ENCODE measurements at regions not wholly inside any gene's neighbourhood (a gene's known extent, or its start where the extent isn't known, plus 50 kb on each side); places are given as distances from the start of the nearest gene placed in this dataset.

DNA sequence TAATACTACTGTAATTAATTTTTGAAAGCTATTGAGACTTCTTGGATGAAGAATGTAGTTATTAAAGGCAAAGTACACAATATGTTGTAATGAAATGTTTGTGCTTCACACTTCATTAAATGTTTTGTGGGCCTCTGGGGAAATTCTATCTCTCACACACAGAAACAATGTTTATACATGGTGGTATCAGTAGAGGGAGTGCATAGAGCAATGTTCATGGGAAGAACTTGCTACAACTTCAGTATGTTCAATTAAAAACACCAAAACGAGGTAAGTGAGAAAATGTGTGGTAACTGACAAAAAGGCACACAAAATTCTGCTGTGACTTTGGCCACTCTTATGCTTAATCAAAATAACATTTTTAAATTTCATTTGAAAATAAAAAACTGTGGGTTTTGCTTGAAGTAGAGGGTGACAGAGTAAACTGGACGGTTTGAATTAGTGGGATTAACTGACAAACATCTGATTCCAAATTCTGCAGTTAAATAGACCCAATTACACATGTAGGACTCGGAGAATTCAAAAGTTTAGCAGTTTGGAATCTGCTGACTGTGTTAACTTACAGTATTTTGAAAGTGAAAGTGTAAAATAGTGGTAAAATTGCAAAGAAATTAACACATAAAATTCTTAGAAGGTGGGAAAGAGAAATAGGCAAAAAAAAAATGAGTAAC lies 111.4 kb upstream of the TTC29 start:
- H3K27me3 Mint-ChIP-seq, result peaks cover 6% of the 10 kb centered on the region
- no peak overlapping the region for H3K27ac ChIP-seq (ENCODE audit: insufficient read depth, low read length, poor library complexity, severe bottlenecking)
- peak overlapping the region; percentile 88 for H3K4me3 ChIP-seq (ENCODE audit: low read depth, low read length)
- peaks cover 7% of the 10 kb centered on the region for H3K27me3 ChIP-seq (ENCODE audit: control insufficient read depth, insufficient read depth, low read length)
- H3K4me1 Mint-ChIP-seq, result peaks cover 0 to 11% (median 6%) of the 10 kb centered on the region in 4 donors
- H3K9me3 Mint-ChIP-seq, result no peaks in the 10 kb centered on the region
- H3K4me3 Mint-ChIP-seq, result peak overlapping the region; percentile 48 to 87 (median 84)
- no peaks in the 10 kb centered on the region for H3K36me3 Mint-ChIP-seq
- DNase-seq (peak in 2 of 3 donors; percentile 6 to 14), ATAC-seq (ENCODE audit: low read depth in 2 of 2) (no peak)
- no peaks in the 10 kb centered on the region for H3K9me3 ChIP-seq (ENCODE audit: control insufficient read depth in 2 of 2, low read length in 2 of 2)
- peak overlapping the region; percentile 75 to 87 (median 76) for H3K27ac Mint-ChIP-seq
- H3K4me1 ChIP-seq (ENCODE audit: control insufficient read depth, insufficient read depth, low read length, poor library complexity, severe bottlenecking), result no peaks in the 10 kb centered on the region
- no peaks in the 10 kb centered on the region for H3K36me3 ChIP-seq (ENCODE audit: control insufficient read depth, insufficient read depth, low read length)

DNA sequence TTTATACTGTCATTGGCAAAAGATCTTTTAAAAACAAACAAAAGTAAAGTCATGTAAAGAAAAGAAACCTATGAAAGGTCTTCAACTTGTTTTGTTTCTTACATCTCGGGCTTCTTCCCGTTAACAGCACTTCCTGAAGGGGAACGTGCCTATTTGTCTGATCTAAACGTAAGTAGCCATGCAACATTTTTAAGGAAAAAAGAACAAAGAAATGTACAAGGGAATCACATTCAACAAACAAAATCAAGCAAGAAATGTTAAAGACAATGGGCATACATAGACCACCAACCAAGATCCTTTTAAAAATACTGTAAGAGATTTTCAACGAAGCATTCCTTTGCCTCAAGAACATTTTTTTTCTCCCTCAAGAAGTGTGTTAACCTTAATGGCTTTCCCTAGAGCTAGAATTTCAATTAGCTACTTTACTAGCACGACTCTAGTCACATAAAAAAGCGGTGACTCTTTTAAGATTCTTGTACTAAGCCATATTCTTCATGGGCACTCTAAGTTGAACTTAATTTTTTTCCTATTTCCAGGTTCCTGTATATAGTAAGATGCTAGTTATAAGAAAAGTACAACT lies 112.0 kb upstream of the TTC29 start:
- DNase-seq (peak in 1 of 3 donors; percentile 37), ATAC-seq (ENCODE audit: low read depth in 2 of 2) (no peak)
- H3K27me3 ChIP-seq (ENCODE audit: control insufficient read depth, insufficient read depth, low read length), result peaks cover 4% of the 10 kb centered on the region
- H3K27ac Mint-ChIP-seq, result peak overlapping the region; percentile 75 to 87 (median 76)
- peaks cover 0 to 11% (median 6%) of the 10 kb centered on the region in 4 donors for H3K4me1 Mint-ChIP-seq
- H3K9me3 Mint-ChIP-seq, result no peaks in the 10 kb centered on the region
- H3K4me3 Mint-ChIP-seq, result peak overlapping the region; percentile 48 to 87 (median 84)
- peaks cover 6% of the 10 kb centered on the region for H3K27me3 Mint-ChIP-seq
- H3K4me1 ChIP-seq (ENCODE audit: control insufficient read depth, insufficient read depth, low read length, poor library complexity, severe bottlenecking), result no peaks in the 10 kb centered on the region
- peak overlapping the region; percentile 88 for H3K4me3 ChIP-seq (ENCODE audit: low read depth, low read length)
- H3K9me3 ChIP-seq (ENCODE audit: control insufficient read depth in 2 of 2, low read length in 2 of 2), result no peaks in the 10 kb centered on the region
- no peaks in the 10 kb centered on the region for H3K36me3 Mint-ChIP-seq
- H3K36me3 ChIP-seq (ENCODE audit: control insufficient read depth, insufficient read depth, low read length), result no peaks in the 10 kb centered on the region
- no peak overlapping the region for H3K27ac ChIP-seq (ENCODE audit: insufficient read depth, low read length, poor library complexity, severe bottlenecking)

DNA sequence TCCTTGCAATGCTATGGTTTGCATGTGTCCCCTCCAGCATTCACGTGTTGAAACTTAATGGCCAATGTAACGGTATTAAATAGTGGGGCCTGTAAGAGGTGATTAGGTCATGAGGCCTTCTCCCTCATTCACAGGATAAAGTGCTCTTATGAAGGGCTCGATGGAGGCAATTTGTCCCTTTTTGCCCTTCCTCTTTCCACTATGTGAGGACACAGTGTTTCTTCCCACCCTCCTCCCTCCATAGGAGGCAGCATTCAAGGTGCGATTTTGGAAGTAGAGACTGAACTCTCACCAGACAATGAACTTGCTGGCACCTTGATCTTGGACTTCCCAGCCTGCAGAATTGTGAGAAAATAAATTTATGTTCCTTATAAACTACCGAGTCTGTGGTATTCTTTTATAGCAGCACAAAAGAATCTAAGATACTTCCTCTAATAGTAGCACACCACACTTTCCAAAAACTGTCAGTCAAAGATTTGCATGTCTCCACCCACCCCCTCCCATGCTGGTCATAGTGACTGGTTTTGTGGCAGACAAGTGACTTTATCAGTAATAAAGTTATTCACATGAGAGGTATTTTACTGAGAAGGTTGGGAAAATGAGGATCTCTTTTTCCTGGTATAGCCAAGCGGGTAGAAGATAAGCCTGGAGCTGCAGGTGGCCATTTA lies 113.5 kb upstream of the TTC29 start:
- DNase-seq (no peak), ATAC-seq (ENCODE audit: low read depth in 2 of 2) (no peak)
- Histone ChIP-seq H3K27ac (ENCODE audit: insufficient read depth, low read length, poor library complexity, severe bottlenecking) (no peak overlapping the region), H3K4me1 (ENCODE audit: control insufficient read depth, insufficient read depth, low read length, poor library complexity, severe bottlenecking) (no peaks in the 10 kb centered on the region), H3K36me3 (ENCODE audit: control insufficient read depth, insufficient read depth, low read length) (no peaks in the 10 kb centered on the region), H3K4me3 (ENCODE audit: low read depth, low read length) (no peak overlapping the region), H3K27me3 (ENCODE audit: control insufficient read depth, insufficient read depth, low read length) (peaks cover 4% of the 10 kb centered on the region), H3K9me3 (ENCODE audit: control insufficient read depth in 2 of 2, low read length in 2 of 2) (no peaks in the 10 kb centered on the region)
- no peaks in the 10 kb centered on the region for H3K9me3 Mint-ChIP-seq
- no peak overlapping the region for H3K4me3 Mint-ChIP-seq
- H3K27me3 Mint-ChIP-seq, result no peaks in the 10 kb centered on the region
- no peaks in the 10 kb centered on the region for H3K36me3 Mint-ChIP-seq
- peaks cover 0 to 11% (median 6%) of the 10 kb centered on the region in 4 donors for H3K4me1 Mint-ChIP-seq
- no peak overlapping the region for H3K27ac Mint-ChIP-seq

DNA sequence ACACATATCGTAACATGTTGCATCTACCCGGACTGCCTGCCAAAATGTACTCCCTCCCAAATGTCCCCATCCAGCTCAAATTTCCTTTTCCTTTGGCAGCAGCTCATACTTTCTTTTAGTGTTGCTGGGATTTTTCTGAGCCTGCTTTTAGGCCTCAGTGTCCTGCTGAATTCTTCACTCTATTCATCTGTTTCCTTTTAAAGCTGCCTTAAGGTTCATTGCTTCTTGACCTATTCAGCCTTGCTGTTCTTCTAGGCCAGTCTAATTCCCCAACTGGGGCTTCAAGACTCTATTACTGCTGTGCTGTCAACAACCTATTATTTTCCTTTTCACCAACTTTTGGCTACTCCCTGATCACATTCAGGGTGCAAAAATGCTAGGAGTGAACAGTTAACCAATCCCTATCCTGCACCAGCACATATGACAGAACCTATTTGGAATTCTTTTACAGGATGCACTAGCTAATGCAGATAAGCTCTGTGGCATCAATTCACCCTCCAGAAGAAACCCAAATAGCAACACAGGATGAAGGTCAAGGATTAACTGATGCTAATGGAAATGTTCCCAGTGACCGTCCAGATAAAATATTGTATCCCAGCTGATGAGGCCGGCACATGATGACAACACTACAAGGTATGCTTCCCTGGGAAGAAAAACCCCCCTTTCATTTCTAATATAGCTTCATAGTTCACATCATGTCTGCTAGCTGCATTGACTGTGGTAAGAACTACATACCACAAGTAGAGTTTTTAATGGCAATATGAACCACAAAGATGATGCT lies 114.7 kb upstream of the TTC29 start:
- H3K9me3 Mint-ChIP-seq, result no peaks in the 10 kb centered on the region
- Histone ChIP-seq H3K27ac (ENCODE audit: insufficient read depth, low read length, poor library complexity, severe bottlenecking) (no peak overlapping the region), H3K4me3 (ENCODE audit: low read depth, low read length) (no peak overlapping the region), H3K27me3 (ENCODE audit: control insufficient read depth, insufficient read depth, low read length) (peaks cover 3% of the 10 kb centered on the region), H3K4me1 (ENCODE audit: control insufficient read depth, insufficient read depth, low read length, poor library complexity, severe bottlenecking) (no peaks in the 10 kb centered on the region), H3K9me3 (ENCODE audit: control insufficient read depth in 2 of 2, low read length in 2 of 2) (no peaks in the 10 kb centered on the region), H3K36me3 (ENCODE audit: control insufficient read depth, insufficient read depth, low read length) (no peaks in the 10 kb centered on the region)
- H3K27me3 Mint-ChIP-seq, result no peaks in the 10 kb centered on the region
- ATAC-seq (ENCODE audit: low read depth in 2 of 2) (no peak), DNase-seq (no peak)
- H3K4me3 Mint-ChIP-seq, result no peak overlapping the region
- no peak overlapping the region for H3K27ac Mint-ChIP-seq
- peaks cover 0 to 11% (median 6%) of the 10 kb centered on the region in 4 donors for H3K4me1 Mint-ChIP-seq
- H3K36me3 Mint-ChIP-seq, result no peaks in the 10 kb centered on the region

DNA sequence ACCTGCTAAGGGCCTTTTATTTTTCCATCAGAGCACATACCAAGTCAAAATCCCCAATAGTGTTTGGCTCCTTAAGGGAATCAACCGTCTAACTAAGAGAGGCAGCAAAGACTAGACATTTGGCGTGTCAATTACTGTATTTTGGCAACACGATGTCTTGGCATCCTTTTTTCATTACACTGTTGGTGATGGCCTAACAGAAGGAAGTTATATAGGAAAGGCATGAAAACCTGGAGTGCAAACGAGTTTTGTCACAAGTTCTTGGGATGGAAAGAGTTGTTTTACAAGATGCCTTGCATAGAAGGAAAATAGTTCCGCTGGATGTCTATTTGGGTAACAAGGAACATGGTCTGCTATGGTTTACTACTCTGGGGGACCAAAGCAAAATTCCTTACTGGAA lies 119.2 kb upstream of the TTC29 start:
- H3K27ac Mint-ChIP-seq, result no peak overlapping the region
- no peak overlapping the region for H3K4me3 Mint-ChIP-seq
- Histone ChIP-seq H3K36me3 (ENCODE audit: control insufficient read depth, insufficient read depth, low read length) (no peaks in the 10 kb centered on the region), H3K4me1 (ENCODE audit: control insufficient read depth, insufficient read depth, low read length, poor library complexity, severe bottlenecking) (no peaks in the 10 kb centered on the region), H3K9me3 (ENCODE audit: control insufficient read depth in 2 of 2, low read length in 2 of 2) (no peaks in the 10 kb centered on the region), H3K4me3 (ENCODE audit: low read depth, low read length) (no peak overlapping the region), H3K27me3 (ENCODE audit: control insufficient read depth, insufficient read depth, low read length) (peaks cover 4% of the 10 kb centered on the region), H3K27ac (ENCODE audit: insufficient read depth, low read length, poor library complexity, severe bottlenecking) (no peak overlapping the region)
- DNase-seq (no peak), ATAC-seq (ENCODE audit: low read depth in 2 of 2) (no peak)
- no peaks in the 10 kb centered on the region for H3K36me3 Mint-ChIP-seq
- peaks cover 6% of the 10 kb centered on the region for H3K27me3 Mint-ChIP-seq
- no peaks in the 10 kb centered on the region for H3K4me1 Mint-ChIP-seq
- peaks cover 0 to 1% (median 0%) of the 10 kb centered on the region in 7 donors for H3K9me3 Mint-ChIP-seq

DNA sequence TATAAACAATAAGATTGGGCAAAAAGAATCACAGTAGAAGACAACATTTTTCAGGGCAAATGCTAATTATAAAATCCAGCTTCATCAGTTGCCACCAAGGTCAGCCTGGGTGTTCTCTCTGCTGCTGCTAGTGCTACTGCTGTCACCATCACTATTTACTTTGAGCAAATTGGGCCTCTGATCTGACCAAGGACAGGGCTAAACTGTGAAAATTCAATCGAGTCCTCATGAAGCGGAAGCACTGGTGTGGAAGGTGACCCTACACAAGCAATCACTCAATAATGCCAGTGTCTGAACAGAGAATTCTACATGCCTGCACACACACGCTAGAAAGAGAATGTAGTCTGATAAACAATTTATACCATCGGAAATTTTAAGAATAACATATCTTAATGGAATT lies 122.9 kb upstream of the TTC29 start:
- ATAC-seq (ENCODE audit: low read depth in 2 of 2), result no peak
- Mint-ChIP-seq H3K27ac (no peak overlapping the region), H3K27me3 (peaks cover 11% of the 10 kb centered on the region), H3K4me1 (no peaks in the 10 kb centered on the region), H3K4me3 (no peak overlapping the region), H3K36me3 (no peaks in the 10 kb centered on the region), H3K9me3 (peaks cover 0 to 8% (median 2%) of the 10 kb centered on the region in 7 donors)
- Histone ChIP-seq H3K4me3 (ENCODE audit: low read depth, low read length) (no peak overlapping the region), H3K27ac (ENCODE audit: insufficient read depth, low read length, poor library complexity, severe bottlenecking) (no peak overlapping the region), H3K36me3 (ENCODE audit: control insufficient read depth, insufficient read depth, low read length) (no peaks in the 10 kb centered on the region), H3K27me3 (ENCODE audit: control insufficient read depth, insufficient read depth, low read length) (peaks cover 4% of the 10 kb centered on the region), H3K4me1 (ENCODE audit: control insufficient read depth, insufficient read depth, low read length, poor library complexity, severe bottlenecking) (no peaks in the 10 kb centered on the region), H3K9me3 (ENCODE audit: control insufficient read depth in 2 of 2, low read length in 2 of 2) (peaks cover 0 to 8% of the 10 kb centered on the region in 2 experiments)
- DNase-seq, result no peak

DNA sequence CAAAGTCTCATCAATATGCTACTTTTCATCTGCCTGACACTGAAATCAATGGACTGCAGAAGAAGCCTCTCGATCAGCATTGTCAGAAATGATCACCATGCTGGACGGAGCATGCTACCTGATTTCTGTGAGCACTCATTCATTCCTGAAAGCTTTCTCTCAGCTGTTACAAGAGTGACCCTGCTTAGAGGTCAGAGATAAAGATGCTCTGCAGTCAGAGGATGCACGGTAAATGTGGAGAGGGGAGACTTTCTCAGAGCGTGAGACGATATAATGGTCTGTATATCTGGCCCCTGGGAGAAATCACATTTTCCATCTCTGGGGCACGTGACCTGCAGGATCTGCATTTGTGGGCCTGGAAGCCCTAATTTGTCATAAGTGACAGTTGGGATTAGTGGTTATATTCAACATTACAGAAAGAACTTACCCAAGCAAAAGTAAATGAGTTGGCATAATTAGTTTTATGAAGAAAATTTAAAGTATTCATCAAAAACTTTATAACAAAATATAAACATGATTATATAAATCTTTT lies 125.6 kb upstream of the TTC29 start:
- Histone ChIP-seq H3K4me3 (ENCODE audit: low read depth, low read length) (no peak overlapping the region), H3K9me3 (ENCODE audit: control insufficient read depth in 2 of 2, low read length in 2 of 2) (peaks cover 0 to 8% of the 10 kb centered on the region in 2 experiments), H3K36me3 (ENCODE audit: control insufficient read depth, insufficient read depth, low read length) (no peaks in the 10 kb centered on the region), H3K27me3 (ENCODE audit: control insufficient read depth, insufficient read depth, low read length) (peaks cover 4% of the 10 kb centered on the region), H3K4me1 (ENCODE audit: control insufficient read depth, insufficient read depth, low read length, poor library complexity, severe bottlenecking) (no peaks in the 10 kb centered on the region), H3K27ac (ENCODE audit: insufficient read depth, low read length, poor library complexity, severe bottlenecking) (no peak overlapping the region)
- no peak for ATAC-seq (ENCODE audit: low read depth in 2 of 2)
- no peak for DNase-seq
- peaks cover 0 to 8% (median 3%) of the 10 kb centered on the region in 7 donors for H3K9me3 Mint-ChIP-seq
- H3K27me3 Mint-ChIP-seq, result peaks cover 10% of the 10 kb centered on the region
- no peak overlapping the region for H3K27ac Mint-ChIP-seq
- H3K4me1 Mint-ChIP-seq, result no peaks in the 10 kb centered on the region
- H3K4me3 Mint-ChIP-seq, result no peak overlapping the region
- no peaks in the 10 kb centered on the region for H3K36me3 Mint-ChIP-seq
